ENCODE measurements at regions not wholly inside any gene's neighbourhood (a gene's known extent, or its start where the extent isn't known, plus 50 kb on each side); places are given as distances from the start of the nearest gene placed in this dataset.
"Not testable (repeated sequence)": the region's sequence is repeated elsewhere in the genome, so short reads cannot be mapped to it uniquely, and the experiment has no call there.

GRCh38 chr13:59320021-59320420, 843.7 kb downstream of the DIAPH3 start (continued):
- TF ChIP-seq PATZ1 (CRISPR knock-in tag; IDR thresholded peaks at IDR 0.05; ENCODE audit: borderline replicate concordance), result no peak
- TF ChIP-seq BACH2 (CRISPR knock-in tag; IDR thresholded peaks at IDR 0.05; ENCODE audit: borderline replicate concordance), result no peak
- no peak for TF ChIP-seq ZC3H10 (CRISPR knock-in tag; IDR thresholded peaks at IDR 0.05)

GRCh38 chr13:59324401-59324800, 839.3 kb downstream of the DIAPH3 start:
- not testable (repeated sequence) for ATAC-seq

GRCh38 chr13:59326717-59327116, 837.0 kb downstream of the DIAPH3 start:
- ATAC-seq, result no peak
- TF ChIP-seq TCF4 (CRISPR knock-in tag; IDR thresholded peaks at IDR 0.05; ENCODE audit: borderline replicate concordance) (no peak), TOX (CRISPR knock-in tag; IDR thresholded peaks at IDR 0.05; ENCODE audit: borderline replicate concordance) (no peak), ZFP30 (CRISPR knock-in tag; IDR thresholded peaks at IDR 0.05) (no peak)

- no peak for TF ChIP-seq GLIS3 (CRISPR knock-in tag; IDR thresholded peaks at IDR 0.05)
- TF ChIP-seq SNAI2 (CRISPR knock-in tag; IDR thresholded peaks at IDR 0.05), result no peak
- no peak for TF ChIP-seq CSRNP3 (CRISPR knock-in tag; IDR thresholded peaks at IDR 0.05)
- TF ChIP-seq ZFP30 (CRISPR knock-in tag; IDR thresholded peaks at IDR 0.05), result no peak
- TF ChIP-seq CREB5 (CRISPR knock-in tag; IDR thresholded peaks at IDR 0.05; ENCODE audit: low read depth), result no peak
- no peak for TF ChIP-seq ISL1 (CRISPR knock-in tag; IDR thresholded peaks at IDR 0.05)
- no peak for TF ChIP-seq POU6F1 (CRISPR knock-in tag; IDR thresholded peaks at IDR 0.05; ENCODE audit: borderline replicate concordance, low read depth)
- TF ChIP-seq PPARA (CRISPR knock-in tag; IDR thresholded peaks at IDR 0.05; ENCODE audit: borderline replicate concordance), result no peak
- no peak for TF ChIP-seq RARB (CRISPR knock-in tag; IDR thresholded peaks at IDR 0.05)
- TF ChIP-seq TCF4 (CRISPR knock-in tag; IDR thresholded peaks at IDR 0.05; ENCODE audit: borderline replicate concordance), result no peak
- no peak for TF ChIP-seq BACH2 (CRISPR knock-in tag; IDR thresholded peaks at IDR 0.05; ENCODE audit: borderline replicate concordance)
- TF ChIP-seq ZFP3 (CRISPR knock-in tag; IDR thresholded peaks at IDR 0.05), result no peak
- TF ChIP-seq ARNTL (CRISPR knock-in tag; IDR thresholded peaks at IDR 0.05; ENCODE audit: borderline replicate concordance, low read depth), result no peak
- ATAC-seq, result no peak
These were observed 833.0 kb downstream of the DIAPH3 start for GRCh38 chr13:59330764-59331163.

GRCh38 chr13:59332966-59333365, 830.8 kb downstream of the DIAPH3 start:
- no peak for ATAC-seq
- TF ChIP-seq ARNTL (CRISPR knock-in tag; IDR thresholded peaks at IDR 0.05; ENCODE audit: borderline replicate concordance, low read depth) (no peak), BACH2 (CRISPR knock-in tag; IDR thresholded peaks at IDR 0.05; ENCODE audit: borderline replicate concordance) (no peak), ISL1 (CRISPR knock-in tag; IDR thresholded peaks at IDR 0.05) (no peak), ESRRG (CRISPR knock-in tag; IDR thresholded peaks at IDR 0.05) (no peak), ZNF70 (CRISPR knock-in tag; IDR thresholded peaks at IDR 0.05) (no peak), SNAI2 (CRISPR knock-in tag; IDR thresholded peaks at IDR 0.05) (no peak), TOX (CRISPR knock-in tag; IDR thresholded peaks at IDR 0.05; ENCODE audit: borderline replicate concordance) (no peak), CSRNP3 (CRISPR knock-in tag; IDR thresholded peaks at IDR 0.05) (no peak), ZNF8 (CRISPR knock-in tag; IDR thresholded peaks at IDR 0.05) (no peak), CREB5 (CRISPR knock-in tag; IDR thresholded peaks at IDR 0.05; ENCODE audit: low read depth) (no peak), RARB (CRISPR knock-in tag; IDR thresholded peaks at IDR 0.05) (no peak), GLIS3 (CRISPR knock-in tag; IDR thresholded peaks at IDR 0.05) (no peak)

Measured in SK-N-SH treated with all-trans-retinoic acid at 6 μM for 48 hours (cell line).